Muscle of arm (tissue), 1 donor: ENCODE measurements at regions not wholly inside any gene's neighbourhood (a gene's known extent, or its start where the extent isn't known, plus 50 kb on each side); places are given as distances from the start of the nearest gene placed in this dataset.
A peak's percentile ranks its signal among the peaks of the same experiment; 100 is the strongest.

Experiments used
- DNase-seq: peaks from one replicate; pipeline ENCODE4 v3.0.0-alpha.2; 2013

GRCh38 chr7:17651863-17652385, 288.4 kb downstream of the SNX13 start:
- peak; percentile 90 for DNase-seq

GRCh38 chr7:17654940-17655339, 285.4 kb downstream of the SNX13 start:
- DNase-seq = no peak

- DNase-seq = no peak
These were observed 281.2 kb downstream of the SNX13 start for GRCh38 chr7:17659126-17659525.

GRCh38 chr7:17660116-17660515, 280.2 kb downstream of the SNX13 start:
- DNase-seq = no peak

- DNase-seq = no peak
These were observed 278.2 kb downstream of the SNX13 start for GRCh38 chr7:17661982-17662585.

- no peak for DNase-seq
These were observed 277.1 kb downstream of the SNX13 start for GRCh38 chr7:17663061-17663675.

GRCh38 chr7:17665029-17665428, 275.3 kb downstream of the SNX13 start:
- DNase-seq = no peak

- no peak for DNase-seq
These were observed 272.2 kb downstream of the SNX13 start for GRCh38 chr7:17668122-17668521.

- DNase-seq = no peak
These were observed 271.1 kb downstream of the SNX13 start for GRCh38 chr7:17669204-17669603.

GRCh38 chr7:17671956-17672355, 268.3 kb downstream of the SNX13 start:
- no peak for DNase-seq

- no peak for DNase-seq
These were observed 267.5 kb downstream of the SNX13 start for GRCh38 chr7:17672783-17673182.

GRCh38 chr7:17674166-17674942, 265.9 kb downstream of the SNX13 start:
- DNase-seq = no peak

- no peak for DNase-seq
These were observed 265.2 kb downstream of the SNX13 start for GRCh38 chr7:17674943-17675608.

GRCh38 chr7:17677408-17677807, 262.9 kb downstream of the SNX13 start:
- DNase-seq = no peak

GRCh38 chr7:17678896-17679295, 261.4 kb downstream of the SNX13 start:
- DNase-seq = no peak

GRCh38 chr7:17679458-17679857, 260.8 kb downstream of the SNX13 start:
- DNase-seq = no peak

- DNase-seq = no peak
These were observed 260.3 kb downstream of the SNX13 start for GRCh38 chr7:17680026-17680425.

- DNase-seq = peak; percentile 32
These were observed 259.3 kb downstream of the SNX13 start for GRCh38 chr7:17680943-17681351.

- no peak for DNase-seq
These were observed 258.3 kb downstream of the SNX13 start for GRCh38 chr7:17681965-17682364.

- DNase-seq = no peak
These were observed 257.7 kb downstream of the SNX13 start for GRCh38 chr7:17682586-17682985.

- DNase-seq = no peak
These were observed 255.2 kb downstream of the SNX13 start for GRCh38 chr7:17685141-17685540.

- DNase-seq = no peak
These were observed 252.9 kb downstream of the SNX13 start for GRCh38 chr7:17687361-17687760.
